AG04450 (cell line): ENCODE measurements at regions not wholly inside any gene's neighbourhood (a gene's known extent, or its start where the extent isn't known, plus 50 kb on each side); places are given as distances from the start of the nearest gene placed in this dataset.
"Not testable (repeated sequence)": the region's sequence is repeated elsewhere in the genome, so short reads cannot be mapped to it uniquely, and the experiment has no call there.

Experiments used
- CTCF ChIA-PET: fragments of 300-600, 350-600 bp; formaldehyde crosslinking; extraction: SDS; loops from one replicate; lab custom pipeline; 2022; ENCODE audit warnings: antibody characterized with exemption, inconsistent platforms; lab: Charles Lee
- POLR2A ChIA-PET: fragments of 350-600 bp; formaldehyde crosslinking; extraction: SDS; loops from one replicate; lab custom pipeline; 2021; ENCODE audit warnings: antibody characterized with exemption, inconsistent platforms; lab: Yijun Ruan, JAX
- DNase-seq: peaks from one replicate; pipeline ENCODE4 v3.0.0-alpha.2; 2011; ENCODE audit warnings: low read depth, low spot score
- H3K27ac ChIP-seq: one replicate; pipeline ENCODE4 v1.5.1; 2012; ENCODE audit warnings: low read depth, low read length, control low read depth
- H3K27me3 ChIP-seq: one replicate; pipeline ENCODE4 v1.6.0; 2012; ENCODE audit warnings: low read length; ENCODE audit not compliant: control insufficient read depth, insufficient read depth
- H3K4me3 ChIP-seq: 2 replicates; pipeline ENCODE4 v1.5.1; 2011; ENCODE audit warnings: mild to moderate bottlenecking, low read depth, low read length, control low read depth
- H3K9me3 ChIP-seq: 2 replicates; pipeline ENCODE4 v1.5.1; 2012; ENCODE audit warnings: low read length; ENCODE audit not compliant: control insufficient read depth, insufficient read depth
- CTCF ChIP-seq: IDR thresholded peaks from 2 replicates; pipeline ENCODE4 v1.5.1; 2011; ENCODE audit warnings: low read depth, low read length, control low read depth, inconsistent platforms

- Histone ChIP-seq H3K27me3 (no peaks in the 10 kb centered on the region), H3K4me3 (no peak overlapping the region), H3K27ac (no peak overlapping the region), H3K9me3 (no peaks in the 10 kb centered on the region; the same call in 1 of the 2 replicates)
- ChIA-PET CTCF (interaction anchor here (0.6 to 0.7 kb wide), 3 partner anchors 40 to 403 kb away, joined by 3 to 4 read pairs (median 3); no protein-coding TSS in a partner anchor), POLR2A (no interaction called here)
- TF ChIP-seq CTCF: no peak
- no peak for DNase-seq
Measured at GRCh38 chr2:167715932-167716331, 531.5 kb downstream of the STK39 start.

GRCh38 chr2:167715498-167715897 is 531.9 kb downstream of the STK39 start:
- H3K27me3 ChIP-seq, POLR2A ChIA-PET, H3K4me3 ChIP-seq, H3K9me3 ChIP-seq, H3K27ac ChIP-seq, DNase-seq: not testable (repeated sequence)
- CTCF ChIA-PET: interaction anchor here (0.6 kb wide), 2 partner anchors 104 to 403 kb away, joined by 3 read pairs; no protein-coding TSS in a partner anchor

GRCh38 chr2:167712275-167712674 is 535.1 kb downstream of the STK39 start:
- POLR2A ChIA-PET: no interaction called here
- no peak overlapping the region for H3K4me3 ChIP-seq
- no peak overlapping the region for H3K27ac ChIP-seq
- no peaks in the 10 kb centered on the region for H3K27me3 ChIP-seq
- no peak for TF ChIP-seq CTCF
- DNase-seq: no peak
- CTCF ChIA-PET: no interaction called here
- no peaks in the 10 kb centered on the region; the same call in 1 of the 2 replicates for H3K9me3 ChIP-seq

GRCh38 chr2:167708998-167709397 is 538.4 kb downstream of the STK39 start:
- H3K27me3 ChIP-seq: no peaks in the 10 kb centered on the region
- ChIA-PET CTCF (no interaction called here), POLR2A (no interaction called here)
- no peak overlapping the region for H3K27ac ChIP-seq
- DNase-seq: no peak
- H3K4me3 ChIP-seq: no peak overlapping the region
- H3K9me3 ChIP-seq: no peaks in the 10 kb centered on the region
- TF ChIP-seq CTCF: no peak

GRCh38 chr2:167706800-167707199 is 540.6 kb downstream of the STK39 start:
- H3K4me3 ChIP-seq: no peak overlapping the region
- no peak for DNase-seq
- POLR2A ChIA-PET: no interaction called here
- CTCF ChIA-PET: interaction anchor here (0.6 to 2.4 kb wide), 2 partner anchors 10 to 157 kb away, joined by 3 to 5 read pairs; no protein-coding TSS in a partner anchor
- no peak for TF ChIP-seq CTCF
- H3K9me3 ChIP-seq: no peaks in the 10 kb centered on the region
- H3K27me3 ChIP-seq: no peaks in the 10 kb centered on the region
- H3K27ac ChIP-seq: no peak overlapping the region

- ChIA-PET CTCF (no interaction called here), POLR2A (no interaction called here)
- H3K9me3 ChIP-seq: no peaks in the 10 kb centered on the region
- no peak overlapping the region for H3K27ac ChIP-seq
- H3K27me3 ChIP-seq: no peaks in the 10 kb centered on the region
- TF ChIP-seq CTCF: no peak
- DNase-seq: no peak
- H3K4me3 ChIP-seq: no peak overlapping the region
Measured at GRCh38 chr2:167703441-167703840, 544.0 kb downstream of the STK39 start.
